Hepatocyte (in vitro differentiated cells): ENCODE measurements at regions not wholly inside any gene's neighbourhood (a gene's known extent, or its start where the extent isn't known, plus 50 kb on each side); places are given as distances from the start of the nearest gene placed in this dataset.

Source experiments
- DNase-seq: peaks from one replicate; pipeline ENCODE4 v3.0.0-alpha.2; 2016; ENCODE audit warnings: low spot score
- H2AFZ ChIP-seq: fragments of 200-600 bp; sonication (generic); 2 replicates; pipeline ENCODE4 v1.6.0; 2016; ENCODE audit warnings: antibody characterized with exemption, mild to moderate bottlenecking
- H3K27ac ChIP-seq: fragments of 200-600 bp; sonication (generic); 2 replicates; pipeline ENCODE4 v1.5.1; 2016; ENCODE audit warnings: mild to moderate bottlenecking
- H3K27me3 ChIP-seq: fragments of 200-600 bp; sonication (generic); 2 replicates; pipeline ENCODE4 v1.6.1; 2016
- H3K36me3 ChIP-seq: fragments of 200-600 bp; sonication (generic); replicated peaks from 2 replicates; pipeline ENCODE4 v1.5.1; 2016; ENCODE audit warnings: low read depth; ENCODE audit not compliant: insufficient read depth
- H3K4me1 ChIP-seq: fragments of 200-600 bp; sonication (generic); 2 replicates; pipeline ENCODE4 v1.5.1; 2016; ENCODE audit warnings: mild to moderate bottlenecking, moderate library complexity; ENCODE audit not compliant: insufficient read depth
- H3K4me2 ChIP-seq: fragments of 200-600 bp; sonication (generic); 2 replicates; pipeline ENCODE4 v1.6.0; 2016
- H3K4me3 ChIP-seq: fragments of 200-600 bp; sonication (generic); 2 replicates; pipeline ENCODE4 v1.5.1; 2016; ENCODE audit warnings: mild to moderate bottlenecking
- H3K79me2 ChIP-seq: fragments of 200-600 bp; sonication (generic); 2 replicates; pipeline ENCODE4 v1.6.0; 2017; ENCODE audit warnings: mild to moderate bottlenecking
- H3K9me2 ChIP-seq: fragments of 200-600 bp; sonication (generic); replicated peaks from 2 replicates; pipeline ENCODE4 v1.6.0; 2017; ENCODE audit warnings: mild to moderate bottlenecking; ENCODE audit not compliant: insufficient read depth
- H3K9me3 ChIP-seq: fragments of 200-600 bp; sonication (generic); 2 replicates; pipeline ENCODE4 v1.5.1; 2016; ENCODE audit warnings: low read depth, mild to moderate bottlenecking
- H4K20me1 ChIP-seq: fragments of 200-600 bp; sonication (generic); 2 replicates; pipeline ENCODE4 v1.6.0; 2016; ENCODE audit warnings: mild to moderate bottlenecking; ENCODE audit not compliant: insufficient read depth, poor library complexity, severe bottlenecking
- EZH2 ChIP-seq: fragments of 200-600 bp; sonication (generic); IDR thresholded peaks from 2 replicates; pipeline ENCODE4 v1.6.1; 2016; ENCODE audit warnings: antibody characterized with exemption, mild to moderate bottlenecking, borderline replicate concordance
- EZH2phosphoT487 ChIP-seq: fragments of 200-600 bp; sonication (generic); IDR thresholded peaks from one replicate; pipeline ENCODE4 v1.6.1; 2018; ENCODE audit warnings: antibody characterized with exemption, mild to moderate bottlenecking, low read depth, moderate library complexity; ENCODE audit not compliant: unreplicated experiment, severe bottlenecking
- WGBS: methylation state at CpG from one replicate; pipeline ENCODE4 v1.1.6; 2016; ENCODE audit warnings: low lambda C conversion rate; ENCODE audit errors: missing lambda C conversion rate; 5-methylcytosine and 5-hydroxymethylcytosine counted together
- TF ChIP-seq, protein P1 (sequence below): fragments of 200-600 bp; sonication (generic); IDR thresholded peaks from 2 replicates; pipeline ENCODE4 v1.5.1; 2016; ENCODE audit warnings: antibody characterized with exemption, mild to moderate bottlenecking; ENCODE audit not compliant: poor library complexity

DNA sequence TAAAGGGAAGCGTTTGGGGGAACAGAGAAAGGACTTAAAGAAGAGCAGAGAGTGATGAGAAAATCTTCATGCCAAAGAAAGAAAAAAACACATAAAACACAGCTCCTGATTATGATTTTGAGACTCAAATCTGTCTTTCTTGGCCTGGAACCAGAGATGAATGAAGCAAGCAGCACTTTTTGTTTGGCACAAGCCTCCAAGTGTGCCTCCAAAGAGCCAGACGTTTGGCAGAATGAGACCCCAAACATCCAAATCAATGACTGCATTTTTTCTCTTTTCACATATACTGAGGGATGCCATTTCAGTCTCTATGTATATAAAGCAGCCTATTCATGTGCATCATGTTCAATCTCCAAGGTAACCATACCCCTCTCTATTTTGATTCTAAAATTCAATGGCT, 424.2 kb downstream of the TUSC1 start:
- H2AFZ ChIP-seq: no peak overlapping the region
- no peak overlapping the region for H3K27ac ChIP-seq
- no peaks in the 10 kb centered on the region for H3K9me2 ChIP-seq
- H3K4me2 ChIP-seq: no peak overlapping the region
- no peaks in the 10 kb centered on the region for H3K79me2 ChIP-seq
- no peak overlapping the region for H3K4me3 ChIP-seq
- TF ChIP-seq EZH2 (no peak), EZH2phosphoT487 (no peak)
- TF ChIP-seq, protein P1, sequence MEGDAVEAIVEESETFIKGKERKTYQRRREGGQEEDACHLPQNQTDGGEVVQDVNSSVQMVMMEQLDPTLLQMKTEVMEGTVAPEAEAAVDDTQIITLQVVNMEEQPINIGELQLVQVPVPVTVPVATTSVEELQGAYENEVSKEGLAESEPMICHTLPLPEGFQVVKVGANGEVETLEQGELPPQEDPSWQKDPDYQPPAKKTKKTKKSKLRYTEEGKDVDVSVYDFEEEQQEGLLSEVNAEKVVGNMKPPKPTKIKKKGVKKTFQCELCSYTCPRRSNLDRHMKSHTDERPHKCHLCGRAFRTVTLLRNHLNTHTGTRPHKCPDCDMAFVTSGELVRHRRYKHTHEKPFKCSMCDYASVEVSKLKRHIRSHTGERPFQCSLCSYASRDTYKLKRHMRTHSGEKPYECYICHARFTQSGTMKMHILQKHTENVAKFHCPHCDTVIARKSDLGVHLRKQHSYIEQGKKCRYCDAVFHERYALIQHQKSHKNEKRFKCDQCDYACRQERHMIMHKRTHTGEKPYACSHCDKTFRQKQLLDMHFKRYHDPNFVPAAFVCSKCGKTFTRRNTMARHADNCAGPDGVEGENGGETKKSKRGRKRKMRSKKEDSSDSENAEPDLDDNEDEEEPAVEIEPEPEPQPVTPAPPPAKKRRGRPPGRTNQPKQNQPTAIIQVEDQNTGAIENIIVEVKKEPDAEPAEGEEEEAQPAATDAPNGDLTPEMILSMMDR: no peak
- H4K20me1 ChIP-seq: no peaks in the 10 kb centered on the region
- 83% methylated on average over 2 of the region's 2 CpGs for WGBS
- H3K9me3 ChIP-seq: no peaks in the 10 kb centered on the region
- H3K4me1 ChIP-seq: no peaks in the 10 kb centered on the region
- H3K27me3 ChIP-seq: no peaks in the 10 kb centered on the region
- DNase-seq: no peak
- no peaks in the 10 kb centered on the region for H3K36me3 ChIP-seq

DNA sequence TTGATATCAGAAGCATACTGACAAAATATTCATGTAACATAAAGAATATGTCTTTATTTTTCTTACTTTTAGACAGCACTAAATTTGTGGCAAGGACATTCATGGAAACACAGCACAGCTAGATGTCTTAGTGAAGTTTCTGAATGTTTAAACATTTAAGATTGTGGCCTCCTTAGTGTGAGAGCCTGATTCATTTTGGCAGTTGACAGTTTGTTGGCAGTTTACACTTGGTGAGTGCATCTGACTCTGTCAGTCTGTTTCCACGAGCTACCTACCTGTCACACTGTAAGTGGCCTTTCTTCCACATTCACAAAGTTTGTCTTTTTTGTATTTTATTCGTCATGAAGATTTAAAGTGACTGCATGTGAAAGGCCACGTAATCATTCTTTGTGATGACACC, 436.8 kb downstream of the TUSC1 start:
- Histone ChIP-seq H3K79me2 (no peaks in the 10 kb centered on the region), H4K20me1 (no peaks in the 10 kb centered on the region), H3K27me3 (no peaks in the 10 kb centered on the region), H3K4me1 (no peaks in the 10 kb centered on the region), H3K9me2 (no peaks in the 10 kb centered on the region), H3K4me3 (no peak overlapping the region), H3K9me3 (no peaks in the 10 kb centered on the region), H3K36me3 (no peaks in the 10 kb centered on the region), H2AFZ (no peak overlapping the region), H3K27ac (no peak overlapping the region), H3K4me2 (no peak overlapping the region)
- TF ChIP-seq, protein P1: no peak
- no peak for TF ChIP-seq EZH2
- no peak for TF ChIP-seq EZH2phosphoT487
- DNase-seq: no peak
- WGBS: 81% methylated on average over 3 of the region's 3 CpGs

DNA sequence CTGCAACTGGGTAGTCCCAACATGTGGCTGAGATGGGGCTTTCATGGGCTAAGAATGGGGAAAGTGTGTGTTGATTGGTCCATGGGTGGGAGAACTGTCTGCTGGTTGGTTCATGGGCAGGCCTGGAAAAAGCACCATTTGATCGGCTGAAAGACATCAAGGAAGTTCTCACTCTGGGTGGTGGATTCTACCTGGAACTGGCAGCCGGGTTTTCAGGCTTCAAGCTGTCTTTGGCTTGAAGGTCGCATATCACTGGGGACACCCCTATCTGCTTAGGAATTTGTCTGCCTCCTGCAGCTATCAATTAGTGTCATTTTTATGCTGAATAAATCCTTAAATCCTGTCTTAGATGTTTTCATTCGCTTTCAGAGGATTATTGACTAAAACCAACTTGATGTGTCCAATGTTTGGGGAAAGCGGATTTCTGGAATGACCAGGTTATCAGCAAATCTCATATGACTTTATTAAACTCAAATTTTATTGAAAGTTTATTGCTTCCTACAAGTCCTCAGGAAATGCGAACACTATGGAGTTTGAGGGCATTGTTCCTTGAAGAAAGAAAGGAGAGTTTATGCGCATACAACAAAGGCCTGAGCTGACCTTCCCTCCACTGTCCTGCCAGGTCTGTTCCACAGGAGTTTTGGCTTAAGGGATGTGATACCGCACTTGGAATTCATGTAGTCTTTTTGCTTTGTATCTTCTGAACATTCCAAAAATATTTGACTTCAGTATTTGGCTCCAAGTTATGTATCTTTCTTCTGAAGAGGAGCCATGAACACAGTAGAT, 451.1 kb downstream of the TUSC1 start:
- Histone ChIP-seq H4K20me1 (no peaks in the 10 kb centered on the region), H3K9me3 (no peaks in the 10 kb centered on the region), H3K27me3 (no peaks in the 10 kb centered on the region), H3K27ac (no peak overlapping the region), H2AFZ (no peak overlapping the region), H3K4me2 (no peak overlapping the region), H3K36me3 (no peaks in the 10 kb centered on the region), H3K79me2 (no peaks in the 10 kb centered on the region), H3K4me3 (no peak overlapping the region), H3K4me1 (no peaks in the 10 kb centered on the region), H3K9me2 (no peaks in the 10 kb centered on the region)
- TF ChIP-seq, protein P1: no peak
- no peak for TF ChIP-seq EZH2
- TF ChIP-seq EZH2phosphoT487: no peak
- no peak for DNase-seq
- WGBS: 90% methylated on average over 8 of the region's 8 CpGs
